K562 (cell line): ENCODE measurements at regions not wholly inside any gene's neighbourhood (a gene's known extent, or its start where the extent isn't known, plus 50 kb on each side); places are given as distances from the start of the nearest gene placed in this dataset.
A peak's percentile ranks its signal among the peaks of the same experiment; 100 is the strongest.

ENCODE experiments used
- ATF7 ChIP-seq: fragments of 450-650 bp; IDR thresholded peaks from 2 replicates; pipeline ENCODE4 v1.7.1; 2014; ENCODE audit warnings: mild to moderate bottlenecking, moderate library complexity
- BCOR ChIP-seq: fragments of 450-650 bp; IDR thresholded peaks from 2 replicates; pipeline ENCODE4 v1.6.1; 2016
- CBFB ChIP-seq: sonication (generic); formaldehyde crosslinking; IDR thresholded peaks from 2 replicates; pipeline ENCODE4 v1.4.0; 2020; ENCODE audit warnings: mild to moderate bottlenecking, missing genetic modification reagents
- CXXC5 ChIP-seq: fragments of 250-450 bp; sonication (Bioruptor Pico); IDR thresholded peaks from 2 replicates; pipeline ENCODE4 v1.8.0; 2022; ENCODE audit warnings: inconsistent platforms, mild to moderate bottlenecking, moderate library complexity
- DNMT1 ChIP-seq: fragments of 450-650 bp; IDR thresholded peaks from 2 replicates; pipeline ENCODE4 v1.6.1; 2016; ENCODE audit warnings: antibody characterized with exemption, mild to moderate bottlenecking
- E2F3 ChIP-seq: fragments of 250-450 bp; sonication (Bioruptor Pico); IDR thresholded peaks from 2 replicates; pipeline ENCODE4 v1.4.0; 2020; ENCODE audit warnings: mild to moderate bottlenecking
- E2F6 ChIP-seq, 2 experiments: IDR thresholded peaks; 2 replicates each; pipeline ENCODE4 v1.6.1; 2011; ENCODE audit warnings: borderline replicate concordance in 1 of 2, control low read depth in 1 of 2, low read depth in 1 of 2, low read length in 1 of 2, mild to moderate bottlenecking in 1 of 2, mixed read lengths in 1 of 2, moderate library complexity in 1 of 2; ENCODE audit not compliant: insufficient read depth in 1 of 2, insufficient read length in 1 of 2, poor library complexity in 1 of 2, severe bottlenecking in 1 of 2; ENCODE audit errors: extremely low read depth in 1 of 2
- GTF2A2 ChIP-seq: IDR thresholded peaks from 2 replicates; pipeline ENCODE4 v1.6.1; 2016; ENCODE audit warnings: mild to moderate bottlenecking, missing genetic modification characterization, missing compliant biosample characterization
- HMG20A ChIP-seq: fragments of 450-650 bp; formaldehyde crosslinking; conservative IDR thresholded peaks from 2 replicates; pipeline ENCODE4 v1.4.0; 2020; ENCODE audit warnings: mild to moderate bottlenecking, mixed read lengths
- HOXB6 ChIP-seq: fragments of 250-450 bp; sonication (Bioruptor Pico); IDR thresholded peaks from 2 replicates; pipeline ENCODE4 v1.5.1; 2022; ENCODE audit warnings: mild to moderate bottlenecking, borderline replicate concordance
- KDM1A ChIP-seq, 2 experiments: fragments of 450-650 bp; IDR thresholded peaks; 2 replicates each; pipeline ENCODE4 v1.6.1; 2016; ENCODE audit warnings: mild to moderate bottlenecking in 2 of 2
- LEF1 ChIP-seq: fragments of 450-650 bp; IDR thresholded peaks from 2 replicates; pipeline ENCODE4 v1.6.1; 2016; ENCODE audit warnings: mild to moderate bottlenecking
- MEF2D ChIP-seq: conservative IDR thresholded peaks from 2 replicates; pipeline ENCODE4 v1.6.1; 2016; ENCODE audit warnings: low read depth, missing genetic modification characterization, missing compliant biosample characterization
- SAP30 ChIP-seq: fragments of 200-600 bp; sonication (generic); IDR thresholded peaks from 2 replicates; pipeline ENCODE4 v1.6.1; 2012; ENCODE audit warnings: borderline replicate concordance, low read depth, mild to moderate bottlenecking, moderate library complexity, low read length, control low read depth, inconsistent platforms; ENCODE audit not compliant: insufficient read depth, poor library complexity, severe bottlenecking
- SMAD3 ChIP-seq: fragments of 450-650 bp; formaldehyde crosslinking; conservative IDR thresholded peaks from 2 replicates; pipeline ENCODE4 v1.4.0; 2020; ENCODE audit warnings: mild to moderate bottlenecking
- TFAP4 ChIP-seq: sonication (generic); formaldehyde crosslinking; IDR thresholded peaks from 2 replicates; pipeline ENCODE4 v1.8.0; 2022; ENCODE audit warnings: missing genetic modification reagents, mild to moderate bottlenecking, moderate library complexity, borderline replicate concordance
- TRIM28 ChIP-seq: fragments of 450-650 bp; IDR thresholded peaks from 2 replicates; pipeline ENCODE4 v1.6.1; 2017
- USF2 ChIP-seq: sonication (generic); formaldehyde crosslinking; IDR thresholded peaks from 2 replicates; pipeline ENCODE4 v1.5.0; 2020; ENCODE audit warnings: missing genetic modification reagents
- ZBTB5 ChIP-seq: fragments of 450-650 bp; IDR thresholded peaks from 2 replicates; pipeline ENCODE4 v1.6.1; 2017; ENCODE audit warnings: antibody characterized with exemption
- ZMIZ1 ChIP-seq, 2 experiments: fragments of 150-350 bp in 1 of 2; IDR thresholded peaks; 2 replicates each; pipeline ENCODE4 v1.6.1; 2012 to 2016; ENCODE audit warnings: low read depth in 2 of 2, low read length in 2 of 2, mild to moderate bottlenecking in 1 of 2, moderate library complexity in 1 of 2
- ZNF57 ChIP-seq: fragments of 450-650 bp; formaldehyde crosslinking; IDR thresholded peaks from 2 replicates; pipeline ENCODE4 v1.4.0; 2020; ENCODE audit warnings: mild to moderate bottlenecking, moderate library complexity
- ZNF695 ChIP-seq: fragments of 450-650 bp; formaldehyde crosslinking; IDR thresholded peaks from 2 replicates; pipeline ENCODE4 v1.4.0; 2020; ENCODE audit warnings: mild to moderate bottlenecking, moderate library complexity
- ZNF699 ChIP-seq: fragments of 250-450 bp; sonication (Bioruptor Pico); IDR thresholded peaks from 2 replicates; pipeline ENCODE4 v1.8.0; 2021; ENCODE audit warnings: mild to moderate bottlenecking, moderate library complexity; ENCODE audit not compliant: insufficient replicate concordance
- ZSCAN29 ChIP-seq: fragments of 450-650 bp; IDR thresholded peaks from 2 replicates; pipeline ENCODE4 v1.6.1; 2017

- TF ChIP-seq TRIM28, result peak; percentile 85; the same call in 1 of the 2 replicates
- TF ChIP-seq HMG20A (CRISPR knock-in tag), result no peak
- no peak for TF ChIP-seq LEF1
- no peak for TF ChIP-seq ATF7
- no peak for TF ChIP-seq ZNF699 (CRISPR knock-in tag)
- TF ChIP-seq SAP30, result no peak
- TF ChIP-seq KDM1A (IDR thresholded peaks at IDR 0.05), result peak; percentile 62 to 79; a peak in 2 of 4 replicates
- TF ChIP-seq ZNF695 (CRISPR knock-in tag), result no peak
- no peak for TF ChIP-seq USF2
- TF ChIP-seq SMAD3 (CRISPR knock-in tag), result no peak
- TF ChIP-seq ZSCAN29, result no peak
- TF ChIP-seq GTF2A2 (tag), result no peak
- TF ChIP-seq MEF2D (tag), result no peak
- TF ChIP-seq ZMIZ1 (IDR thresholded peaks at IDR 0.05; ENCODE audit: low read depth in 2 of 2, low read length in 2 of 2), result no peak
- peak; percentile 94 for TF ChIP-seq BCOR
- TF ChIP-seq ZNF57, result no peak
- TF ChIP-seq CXXC5 (CRISPR knock-in tag), result no peak
- no peak for TF ChIP-seq CBFB (CRISPR knock-in tag)
- TF ChIP-seq ZBTB5, result no peak
- TF ChIP-seq DNMT1, result no peak
- TF ChIP-seq E2F6 (IDR thresholded peaks at IDR 0.05; ENCODE audit: borderline replicate concordance in 1 of 2, extremely low read depth in 1 of 2, insufficient read depth in 1 of 2, insufficient read length in 1 of 2, low read depth in 1 of 2, low read length in 1 of 2, poor library complexity in 1 of 2, severe bottlenecking in 1 of 2), result no peak
- TF ChIP-seq HOXB6 (CRISPR knock-in tag), result no peak
- TF ChIP-seq E2F3 (CRISPR knock-in tag), result no peak
- TF ChIP-seq TFAP4 (CRISPR knock-in tag), result no peak
These were observed 211.6 kb upstream of the CIBAR2 start (continued) for GRCh38 chr16:85323961-85324253.
